HG03139 (cell line): ENCODE measurements at regions not wholly inside any gene's neighbourhood (a gene's known extent, or its start where the extent isn't known, plus 50 kb on each side); places are given as distances from the start of the nearest gene placed in this dataset.

Experiments
- ATAC-seq: cut with Tn5 transposase; IDR thresholded peaks from one replicate; pipeline ENCODE4 v1.9.1; 2021; ENCODE audit not compliant: unreplicated experiment

DNA sequence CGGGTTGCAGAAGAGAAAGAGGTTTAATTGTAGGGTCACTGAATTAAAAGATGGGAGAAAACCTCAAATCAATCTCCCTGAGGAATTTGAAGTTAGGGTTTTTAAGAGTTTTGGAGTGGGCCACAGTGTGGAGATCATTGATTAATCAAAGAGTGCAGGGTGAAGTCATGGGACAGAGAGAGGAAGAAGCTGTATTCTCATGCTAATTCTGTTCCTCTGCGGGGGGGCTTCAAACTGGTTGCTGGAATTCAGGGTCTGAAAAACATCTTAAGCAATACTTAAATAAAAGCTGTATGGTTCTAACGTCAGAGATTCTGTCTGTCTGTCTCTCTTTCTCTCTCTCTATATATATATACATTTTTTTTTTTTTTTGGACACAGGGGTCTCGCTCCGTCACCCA is 169.8 kb upstream of the SPATS2L start:
- no peak for ATAC-seq

DNA sequence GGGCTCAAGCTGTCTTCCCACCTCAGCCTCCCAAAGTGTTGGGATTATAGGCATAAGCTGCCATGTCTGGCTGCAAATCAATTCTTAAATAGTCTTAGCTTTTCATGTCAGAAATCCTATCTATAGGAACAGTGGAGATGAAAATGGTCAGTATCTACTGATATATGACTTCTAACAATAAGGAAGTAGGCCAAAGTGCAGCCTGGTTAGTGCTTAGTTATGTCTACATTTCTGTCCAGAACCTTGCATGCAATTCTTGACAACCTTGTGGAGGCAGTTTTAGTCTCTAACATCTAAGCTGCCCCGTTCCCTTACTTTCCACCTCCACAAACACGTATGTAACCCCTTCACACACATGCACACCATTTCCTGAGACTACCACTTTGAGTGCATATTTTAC is 169.2 kb upstream of the SPATS2L start:
- ATAC-seq = no peak

GRCh38 chr2:200137691-200138090 is 168.8 kb upstream of the SPATS2L start:
- ATAC-seq = no peak

GRCh38 chr2:200138391-200139124 is 167.9 kb upstream of the SPATS2L start:
- ATAC-seq = no peak

GRCh38 chr2:200144571-200144970 is 161.9 kb upstream of the SPATS2L start:
- no peak for ATAC-seq

DNA sequence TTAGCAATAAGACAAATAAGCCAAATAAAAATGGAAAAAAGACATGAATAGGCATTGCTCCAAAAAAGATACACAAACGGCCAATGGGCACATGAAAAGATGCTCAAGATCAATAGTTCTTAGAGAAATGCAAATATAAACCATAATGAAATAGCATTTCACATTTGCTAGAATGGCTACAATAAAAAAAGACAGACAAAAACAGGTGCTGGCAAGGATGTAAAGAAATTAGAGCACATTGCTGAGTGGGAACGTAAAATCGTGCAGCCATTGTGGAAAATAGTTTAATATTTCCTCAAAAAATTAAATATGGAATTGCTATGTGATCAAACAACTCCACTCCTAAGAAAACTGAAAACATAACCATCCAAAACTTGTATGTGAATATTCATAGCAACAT is 160.0 kb upstream of the SPATS2L start:
- ATAC-seq = no peak

DNA sequence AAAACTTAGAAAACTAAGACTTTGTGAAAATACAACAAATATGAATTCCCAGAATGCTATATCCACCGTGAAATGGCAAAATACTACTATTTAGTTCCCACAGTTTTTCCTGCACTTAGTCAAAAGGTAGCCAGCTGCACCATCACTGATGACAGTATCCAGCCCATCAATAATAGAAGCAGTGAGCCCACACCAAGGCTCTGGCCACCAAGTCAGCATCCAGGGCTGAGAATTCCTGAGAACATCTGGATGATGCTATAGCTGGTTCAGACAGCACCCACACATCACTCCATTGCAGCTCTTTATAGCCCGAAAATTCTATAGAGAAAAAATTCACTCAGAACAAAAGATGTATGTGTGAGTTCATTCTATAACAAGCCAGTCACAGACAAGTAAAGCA is 159.1 kb upstream of the SPATS2L start:
- no peak for ATAC-seq

- no peak for ATAC-seq
These were observed 158.1 kb upstream of the SPATS2L start for GRCh38 chr2:200148366-200148765.

- ATAC-seq = no peak
These were observed 155.9 kb upstream of the SPATS2L start for GRCh38 chr2:200150411-200151086.

GRCh38 chr2:200155652-200156051 is 150.8 kb upstream of the SPATS2L start:
- ATAC-seq = no peak

GRCh38 chr2:200156166-200156835 is 150.2 kb upstream of the SPATS2L start:
- no peak for ATAC-seq

GRCh38 chr2:200158647-200159356 is 147.7 kb upstream of the SPATS2L start:
- no peak for ATAC-seq

- no peak for ATAC-seq
These were observed 147.2 kb upstream of the SPATS2L start for GRCh38 chr2:200159357-200159707.

DNA sequence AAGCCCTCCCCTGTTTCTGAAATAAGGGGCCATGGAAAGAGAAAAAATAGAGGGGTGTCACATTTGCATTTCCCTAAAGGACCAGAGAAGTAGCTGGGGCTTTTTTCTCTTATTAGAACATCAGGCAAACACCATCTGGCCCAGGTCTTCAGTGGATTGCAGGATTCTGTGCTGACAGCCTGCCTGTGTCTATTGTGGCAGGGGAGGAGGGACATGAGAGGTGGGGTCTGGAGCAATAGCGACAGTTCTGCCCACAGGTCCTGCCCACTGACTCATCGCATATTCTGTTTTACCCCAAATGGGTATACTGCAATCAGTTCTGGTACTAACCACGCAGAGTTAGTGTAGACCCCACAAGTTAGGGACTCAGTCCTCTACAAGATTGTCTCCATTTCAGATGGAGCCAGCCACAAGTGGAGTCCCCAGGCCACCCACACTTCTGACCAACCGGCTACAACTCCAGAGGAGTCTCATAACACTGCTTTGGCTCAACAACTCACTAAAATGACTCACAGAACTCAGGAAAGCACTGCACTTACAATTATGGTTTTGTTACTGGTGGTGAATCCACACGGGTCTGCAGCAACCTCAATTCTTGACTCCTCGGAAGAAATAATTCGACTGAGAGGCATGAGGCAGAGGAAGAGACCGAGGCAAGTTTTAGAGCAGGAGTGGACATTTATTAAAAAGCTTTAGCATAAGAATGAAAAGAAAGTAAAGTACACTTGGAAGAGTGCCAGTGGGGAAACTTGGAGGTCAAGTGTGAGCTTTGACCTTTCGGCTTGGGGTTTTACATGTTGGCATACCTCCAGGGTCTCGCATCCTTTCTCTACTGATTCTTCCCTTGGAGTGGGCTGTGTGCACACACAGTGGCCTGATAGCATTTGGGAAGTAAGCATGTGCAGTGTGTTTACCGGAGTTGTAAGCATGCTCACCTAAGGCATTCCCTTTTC is 146.4 kb upstream of the SPATS2L start:
- ATAC-seq = no peak

DNA sequence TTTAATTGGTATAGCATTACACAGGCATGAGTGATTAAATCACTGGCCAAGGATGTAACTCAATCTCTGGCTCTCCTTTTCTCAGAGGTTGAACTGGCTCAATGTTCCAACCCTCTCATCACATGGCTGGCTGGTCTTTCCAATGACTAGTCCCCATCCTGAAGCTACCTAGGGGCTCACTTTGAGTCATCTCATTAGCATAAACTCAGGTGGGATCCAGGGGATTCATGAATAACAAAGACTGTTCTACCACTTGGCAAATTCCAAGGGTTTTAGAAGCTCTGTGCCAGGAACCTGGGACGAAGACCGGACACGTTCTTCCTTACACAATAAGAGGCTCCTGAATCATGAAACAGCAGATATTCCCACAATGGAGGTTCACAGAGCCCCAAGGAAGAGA is 145.0 kb upstream of the SPATS2L start:
- ATAC-seq = no peak

DNA sequence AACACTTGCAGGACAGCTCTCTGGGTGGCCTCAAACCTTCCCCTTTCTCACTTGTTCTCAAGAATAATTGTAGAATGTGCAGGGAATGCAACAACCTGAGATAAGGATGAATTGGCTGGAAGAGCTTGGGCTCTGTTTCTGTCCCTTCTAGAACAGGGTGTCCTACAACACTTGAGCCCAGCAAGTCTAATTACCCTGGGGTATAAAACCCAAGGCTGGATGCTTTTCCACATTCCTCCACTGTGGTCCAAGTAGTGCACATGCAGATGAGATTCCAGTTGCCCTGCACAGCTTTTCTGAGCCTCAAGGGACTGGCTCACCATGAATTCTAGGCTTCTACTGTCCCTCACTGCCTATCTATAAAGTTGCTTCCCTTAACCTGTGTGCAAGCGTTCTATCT is 140.8 kb upstream of the SPATS2L start:
- no peak for ATAC-seq

DNA sequence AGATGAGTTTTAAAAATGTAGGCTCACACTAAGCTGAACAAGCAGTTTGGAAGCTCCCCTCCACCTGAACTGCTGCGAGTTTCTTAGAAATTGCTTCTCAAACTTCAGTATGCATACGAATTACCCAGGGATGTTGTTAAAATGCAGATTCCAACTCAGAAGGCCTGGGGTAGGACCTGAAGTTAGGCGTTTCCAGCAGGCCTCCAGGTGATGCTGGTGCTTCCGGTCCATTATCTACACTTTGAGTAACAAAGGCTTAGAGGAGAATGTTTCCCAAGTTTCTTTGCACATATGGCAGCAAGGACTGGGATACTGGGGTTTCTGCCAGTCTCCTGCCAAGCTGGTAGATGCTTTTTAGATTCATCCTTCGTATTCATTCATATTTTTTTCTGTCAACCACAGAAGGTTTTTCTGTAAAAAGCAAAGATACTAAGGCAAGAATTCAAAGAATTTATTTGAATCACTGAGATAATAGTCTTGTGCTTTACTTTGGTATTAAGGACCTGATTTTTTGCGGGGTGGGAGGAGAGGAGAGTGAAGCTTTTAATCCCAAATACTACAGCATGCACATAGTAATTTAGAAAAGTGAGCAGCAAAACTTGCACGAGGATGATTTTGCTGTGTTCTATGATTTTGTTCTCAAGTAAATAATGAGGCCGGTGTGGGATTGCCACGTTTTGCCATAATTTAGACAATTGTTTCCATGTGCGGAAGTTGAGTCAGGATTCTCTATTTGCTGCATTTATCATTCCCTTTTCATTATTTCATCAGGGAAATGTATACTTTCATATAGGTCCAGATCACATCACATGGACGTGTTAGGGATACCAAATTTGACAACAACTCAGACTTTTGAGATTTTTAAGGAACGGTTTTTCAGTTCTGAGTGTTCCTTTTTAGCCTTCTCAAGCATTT is 137.6 kb upstream of the SPATS2L start:
- no peak for ATAC-seq

- no peak for ATAC-seq
These were observed 136.3 kb upstream of the SPATS2L start for GRCh38 chr2:200170221-200170620.

- no peak for ATAC-seq
These were observed 134.6 kb upstream of the SPATS2L start for GRCh38 chr2:200171731-200172482.
